Prostate gland (tissue), 2 donors: ENCODE measurements at regions not wholly inside any gene's neighbourhood (a gene's known extent, or its start where the extent isn't known, plus 50 kb on each side); places are given as distances from the start of the nearest gene placed in this dataset.

Experiments
- CTCF ChIP-seq, 4 experiments: fragments of 200-600 bp in 2 of 4; fragments of 450-650 bp in 2 of 4; sonication (generic) in 2 of 4; IDR thresholded peaks; 1 replicate in 3 of 4; 2 replicates in 1 of 4; pipeline ENCODE4 v1.5.1; 2016 to 2019; ENCODE audit warnings: antibody characterized with exemption in 4 of 4, mild to moderate bottlenecking in 2 of 4, moderate library complexity in 2 of 4
- POLR2A ChIP-seq: fragments of 450-650 bp; IDR thresholded peaks from one replicate; pipeline ENCODE4 v1.6.1; 2016; ENCODE audit warnings: antibody characterized with exemption, mild to moderate bottlenecking

DNA sequence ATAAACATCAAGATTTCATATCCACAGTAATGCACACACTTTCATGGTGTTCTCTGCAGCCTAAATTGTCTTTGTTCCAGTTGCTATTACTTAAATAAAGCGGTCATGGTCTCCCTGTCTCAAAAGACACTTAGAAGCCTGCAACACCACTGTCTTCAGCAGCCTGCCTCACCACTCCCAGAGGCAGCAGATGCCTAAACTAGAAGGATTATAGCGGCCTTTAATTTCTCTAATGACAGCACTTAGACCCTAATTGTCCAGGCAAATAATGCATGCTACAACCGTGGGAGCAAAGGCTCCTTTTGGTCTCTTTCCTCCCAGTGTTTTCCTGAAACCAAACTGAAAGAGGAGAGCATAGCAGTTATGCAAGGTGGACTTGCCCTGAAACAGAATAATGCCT, 248.8 kb upstream of the SLC39A10 start:
- TF ChIP-seq POLR2A (no peak), CTCF (IDR thresholded peaks at IDR 0.05) (no peak)
